ENCODE measurements at regions not wholly inside any gene's neighbourhood (a gene's known extent, or its start where the extent isn't known, plus 50 kb on each side); places are given as distances from the start of the nearest gene placed in this dataset.

GRCh38 chr18:45175511-45175910 lies 439.8 kb upstream of the SLC14A2 start:
- Histone ChIP-seq H4K8ac (ENCODE audit: low read depth, low read length) (no peak overlapping the region), H4K91ac (ENCODE audit: low read depth, low read length, poor library complexity) (no peak overlapping the region), H3K23ac (ENCODE audit: low read depth, low read length, poor library complexity) (no peak overlapping the region), H3K4me2 (ENCODE audit: insufficient read depth, low read length, poor library complexity, severe bottlenecking) (no peak overlapping the region), H3K9me3 (replicated peaks in 1 of 2; ENCODE audit: control insufficient read depth in 2 of 2, insufficient read depth in 1 of 2, low read depth in 1 of 2, low read length in 2 of 2) (no peaks in the 10 kb centered on the region), H3K27me3 (ENCODE audit: control insufficient read depth in 3 of 3, insufficient read depth in 3 of 3, low read depth in 1 of 3, low read length in 3 of 3) (no peaks in the 10 kb centered on the region), H2BK15ac (ENCODE audit: low read length) (no peak overlapping the region), H2BK5ac (ENCODE audit: low read length) (no peak overlapping the region), H3K4ac (ENCODE audit: low read length) (no peak overlapping the region), H3K4me1 (ENCODE audit: control insufficient read depth in 2 of 2, insufficient read depth in 1 of 2, low read depth in 1 of 2, low read length in 2 of 2) (peaks cover 0 to 2% of the 10 kb centered on the region in 2 donors), H3K14ac (ENCODE audit: low read length) (no peak overlapping the region), H2AFZ (ENCODE audit: low read length) (no peak overlapping the region), H3K36me3 (replicated peaks in 1 of 2; ENCODE audit: control insufficient read depth in 2 of 2, insufficient read depth in 2 of 2, low read length in 2 of 2) (no peaks in the 10 kb centered on the region), H3K4me3 (ENCODE audit: low read length in 2 of 2) (no peak overlapping the region), H3K27ac (replicated peaks; ENCODE audit: low read length) (no peak overlapping the region), H2BK120ac (ENCODE audit: low read depth, low read length) (no peak overlapping the region), H3K18ac (ENCODE audit: low read length) (no peak overlapping the region), H3K9ac (ENCODE audit: low read depth, low read length, poor library complexity) (no peak overlapping the region), H2BK12ac (ENCODE audit: low read length) (no peak overlapping the region), H3K79me1 (ENCODE audit: low read depth, low read length) (no peaks in the 10 kb centered on the region), H2AK5ac (ENCODE audit: low read depth, low read length) (no peak overlapping the region)
- no peak for DNase-seq (ENCODE audit: low spot score)
- no CpG with 5 or more reads among the region's 2 CpGs for WGBS, 2 donors (ENCODE audit: extremely low coverage in 2 of 2, insufficient read length in 2 of 2, insufficient replicate concordance in 1 of 2)

- no peak overlapping the region for H3K18ac ChIP-seq (ENCODE audit: low read length)
- no peak overlapping the region for H4K8ac ChIP-seq (ENCODE audit: low read depth, low read length)
- no peak overlapping the region for H3K4me3 ChIP-seq (ENCODE audit: low read length in 2 of 2)
- H2BK120ac ChIP-seq (ENCODE audit: low read depth, low read length): no peak overlapping the region
- H3K14ac ChIP-seq (ENCODE audit: low read length): no peak overlapping the region
- H3K4me1 ChIP-seq (ENCODE audit: control insufficient read depth in 2 of 2, insufficient read depth in 1 of 2, low read depth in 1 of 2, low read length in 2 of 2): no peaks in the 10 kb centered on the region
- no peak overlapping the region for H3K4me2 ChIP-seq (ENCODE audit: insufficient read depth, low read length, poor library complexity, severe bottlenecking)
- no CpG with 5 or more reads among the region's 3 CpGs for WGBS, 2 donors (ENCODE audit: extremely low coverage in 2 of 2, insufficient read length in 2 of 2, insufficient replicate concordance in 1 of 2)
- no peak overlapping the region for H2AK5ac ChIP-seq (ENCODE audit: low read depth, low read length)
- no peak overlapping the region for H2BK15ac ChIP-seq (ENCODE audit: low read length)
- DNase-seq (ENCODE audit: low spot score): no peak
- H3K9me3 ChIP-seq (replicated peaks in 1 of 2; ENCODE audit: control insufficient read depth in 2 of 2, insufficient read depth in 1 of 2, low read depth in 1 of 2, low read length in 2 of 2): no peaks in the 10 kb centered on the region
- H2AFZ ChIP-seq (ENCODE audit: low read length): no peak overlapping the region
- H3K36me3 ChIP-seq (replicated peaks in 1 of 2; ENCODE audit: control insufficient read depth in 2 of 2, insufficient read depth in 2 of 2, low read length in 2 of 2): no peaks in the 10 kb centered on the region
- no peak overlapping the region for H3K23ac ChIP-seq (ENCODE audit: low read depth, low read length, poor library complexity)
- no peaks in the 10 kb centered on the region for H3K79me1 ChIP-seq (ENCODE audit: low read depth, low read length)
- no peaks in the 10 kb centered on the region for H3K27me3 ChIP-seq (ENCODE audit: control insufficient read depth in 3 of 3, insufficient read depth in 3 of 3, low read depth in 1 of 3, low read length in 3 of 3)
- no peak overlapping the region for H2BK5ac ChIP-seq (ENCODE audit: low read length)
- H4K91ac ChIP-seq (ENCODE audit: low read depth, low read length, poor library complexity): no peak overlapping the region
- H2BK12ac ChIP-seq (ENCODE audit: low read length): no peak overlapping the region
- H3K4ac ChIP-seq (ENCODE audit: low read length): no peak overlapping the region
- no peak overlapping the region for H3K27ac ChIP-seq (replicated peaks; ENCODE audit: low read length)
- H3K9ac ChIP-seq (ENCODE audit: low read depth, low read length, poor library complexity): no peak overlapping the region
These were observed 428.4 kb upstream of the SLC14A2 start for GRCh38 chr18:45186832-45187231.

DNA sequence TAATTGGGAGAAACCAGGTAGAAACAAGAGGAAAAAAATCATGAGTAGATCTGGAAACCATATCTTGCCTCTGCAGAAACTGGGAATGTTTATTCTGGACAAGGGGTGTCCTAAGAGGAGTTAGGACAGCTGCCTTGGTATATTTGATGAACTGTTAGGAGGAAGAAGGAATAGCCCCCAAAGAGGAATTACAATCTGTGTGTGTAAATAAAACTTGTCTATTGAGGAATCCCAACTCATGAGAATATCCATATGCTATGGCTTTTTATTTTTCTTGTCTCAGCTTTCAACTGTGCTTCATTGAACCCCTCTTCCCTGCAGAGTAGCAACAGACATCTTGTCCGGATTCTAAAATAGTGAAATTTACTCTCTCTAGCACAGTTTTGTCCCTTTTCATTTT lies 423.5 kb upstream of the SLC14A2 start:
- Histone ChIP-seq H3K4ac (ENCODE audit: low read length) (no peak overlapping the region), H3K9me3 (replicated peaks in 1 of 2; ENCODE audit: control insufficient read depth in 2 of 2, insufficient read depth in 1 of 2, low read depth in 1 of 2, low read length in 2 of 2) (no peaks in the 10 kb centered on the region), H3K4me1 (ENCODE audit: control insufficient read depth in 2 of 2, insufficient read depth in 1 of 2, low read depth in 1 of 2, low read length in 2 of 2) (no peaks in the 10 kb centered on the region), H3K14ac (ENCODE audit: low read length) (no peak overlapping the region), H2AK5ac (ENCODE audit: low read depth, low read length) (no peak overlapping the region), H3K79me1 (ENCODE audit: low read depth, low read length) (no peaks in the 10 kb centered on the region), H3K4me3 (ENCODE audit: low read length in 2 of 2) (no peak overlapping the region), H3K36me3 (replicated peaks in 1 of 2; ENCODE audit: control insufficient read depth in 2 of 2, insufficient read depth in 2 of 2, low read length in 2 of 2) (no peaks in the 10 kb centered on the region), H4K91ac (ENCODE audit: low read depth, low read length, poor library complexity) (no peak overlapping the region), H2BK120ac (ENCODE audit: low read depth, low read length) (no peak overlapping the region), H3K9ac (ENCODE audit: low read depth, low read length, poor library complexity) (no peak overlapping the region), H3K27me3 (ENCODE audit: control insufficient read depth in 3 of 3, insufficient read depth in 3 of 3, low read depth in 1 of 3, low read length in 3 of 3) (no peaks in the 10 kb centered on the region), H3K4me2 (ENCODE audit: insufficient read depth, low read length, poor library complexity, severe bottlenecking) (no peak overlapping the region), H4K8ac (ENCODE audit: low read depth, low read length) (no peak overlapping the region), H3K18ac (ENCODE audit: low read length) (no peak overlapping the region), H2BK5ac (ENCODE audit: low read length) (no peak overlapping the region), H2AFZ (ENCODE audit: low read length) (no peak overlapping the region), H2BK12ac (ENCODE audit: low read length) (no peak overlapping the region), H3K23ac (ENCODE audit: low read depth, low read length, poor library complexity) (no peak overlapping the region), H3K27ac (replicated peaks; ENCODE audit: low read length) (no peak overlapping the region), H2BK15ac (ENCODE audit: low read length) (no peak overlapping the region)
- DNase-seq (ENCODE audit: low spot score): no peak
- WGBS, 2 donors (ENCODE audit: extremely low coverage in 2 of 2, insufficient read length in 2 of 2, insufficient replicate concordance in 1 of 2): no CpG with 5 or more reads among the region's 1 CpG

DNA sequence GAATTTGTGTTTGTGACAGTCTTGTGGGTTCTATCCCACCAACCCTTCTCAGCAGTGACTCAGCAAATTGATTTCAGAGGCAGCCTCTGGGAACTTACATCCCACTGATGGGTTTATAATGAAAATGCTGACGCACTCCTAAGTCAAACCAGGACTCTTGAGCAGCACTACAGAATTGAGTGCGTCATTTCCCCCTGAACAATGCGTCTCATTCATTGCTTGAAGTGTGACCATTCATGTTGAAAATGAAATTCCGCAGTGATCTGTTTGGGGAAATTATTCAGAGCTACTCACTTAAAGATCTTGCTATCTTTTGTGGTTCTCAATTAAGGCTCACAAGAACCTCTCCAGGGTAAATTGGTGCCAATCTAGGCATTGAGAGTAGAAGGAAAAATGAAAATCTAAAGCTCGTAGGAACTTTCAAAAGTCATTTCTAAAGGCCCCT lies 417.7 kb upstream of the SLC14A2 start:
- no peak overlapping the region for H3K9ac ChIP-seq (ENCODE audit: low read depth, low read length, poor library complexity)
- H2BK5ac ChIP-seq (ENCODE audit: low read length): no peak overlapping the region

More for the DNA sequence above, 417.7 kb upstream of the SLC14A2 start:
- WGBS, 2 donors (ENCODE audit: extremely low coverage in 2 of 2, insufficient read length in 2 of 2, insufficient replicate concordance in 1 of 2): no CpG with 5 or more reads among the region's 5 CpGs
- peak overlapping the region; percentile 62 for H2AFZ ChIP-seq (ENCODE audit: low read length)
- H3K4me1 ChIP-seq (ENCODE audit: control insufficient read depth in 2 of 2, insufficient read depth in 1 of 2, low read depth in 1 of 2, low read length in 2 of 2): peaks cover 0 to 8% of the 10 kb centered on the region in 2 donors
- H4K91ac ChIP-seq (ENCODE audit: low read depth, low read length, poor library complexity): no peak overlapping the region
- H2BK15ac ChIP-seq (ENCODE audit: low read length): no peak overlapping the region
- peaks cover 0 to 11% of the 10 kb centered on the region in 2 donors for H3K9me3 ChIP-seq (replicated peaks in 1 of 2; ENCODE audit: control insufficient read depth in 2 of 2, insufficient read depth in 1 of 2, low read depth in 1 of 2, low read length in 2 of 2)
- no peak overlapping the region for H4K8ac ChIP-seq (ENCODE audit: low read depth, low read length)
- H2BK120ac ChIP-seq (ENCODE audit: low read depth, low read length): no peak overlapping the region
- H3K27me3 ChIP-seq (ENCODE audit: control insufficient read depth in 3 of 3, insufficient read depth in 3 of 3, low read depth in 1 of 3, low read length in 3 of 3): no peaks in the 10 kb centered on the region
- no peaks in the 10 kb centered on the region for H3K36me3 ChIP-seq (replicated peaks in 1 of 2; ENCODE audit: control insufficient read depth in 2 of 2, insufficient read depth in 2 of 2, low read length in 2 of 2)
- H3K4ac ChIP-seq (ENCODE audit: low read length): no peak overlapping the region
- no peak overlapping the region for H3K18ac ChIP-seq (ENCODE audit: low read length)
- no peak overlapping the region for H3K27ac ChIP-seq (replicated peaks; ENCODE audit: low read length)
- no peak overlapping the region for H2AK5ac ChIP-seq (ENCODE audit: low read depth, low read length)
- H3K4me3 ChIP-seq (ENCODE audit: low read length in 2 of 2): no peak overlapping the region
- no peak overlapping the region for H2BK12ac ChIP-seq (ENCODE audit: low read length)
- DNase-seq (ENCODE audit: low spot score): no peak
- H3K14ac ChIP-seq (ENCODE audit: low read length): no peak overlapping the region
- H3K79me1 ChIP-seq (ENCODE audit: low read depth, low read length): no peaks in the 10 kb centered on the region
- no peak overlapping the region for H3K4me2 ChIP-seq (ENCODE audit: insufficient read depth, low read length, poor library complexity, severe bottlenecking)
- no peak overlapping the region for H3K23ac ChIP-seq (ENCODE audit: low read depth, low read length, poor library complexity)
